ENCODE measurements at regions not wholly inside any gene's neighbourhood (a gene's known extent, or its start where the extent isn't known, plus 50 kb on each side); places are given as distances from the start of the nearest gene placed in this dataset.

- no peak for DNase-seq (ENCODE audit: low read depth)
- TF ChIP-seq CTCF (conservative IDR thresholded peaks at IDR 0.05; ENCODE audit: low read depth, low read length): no peak
- no peak overlapping the region for H3K4me3 ChIP-seq (ENCODE audit: low read depth, low read length)
Measured at GRCh38 chr12:92574911-92575570, 127.7 kb upstream of the PLEKHG7 start.

DNA sequence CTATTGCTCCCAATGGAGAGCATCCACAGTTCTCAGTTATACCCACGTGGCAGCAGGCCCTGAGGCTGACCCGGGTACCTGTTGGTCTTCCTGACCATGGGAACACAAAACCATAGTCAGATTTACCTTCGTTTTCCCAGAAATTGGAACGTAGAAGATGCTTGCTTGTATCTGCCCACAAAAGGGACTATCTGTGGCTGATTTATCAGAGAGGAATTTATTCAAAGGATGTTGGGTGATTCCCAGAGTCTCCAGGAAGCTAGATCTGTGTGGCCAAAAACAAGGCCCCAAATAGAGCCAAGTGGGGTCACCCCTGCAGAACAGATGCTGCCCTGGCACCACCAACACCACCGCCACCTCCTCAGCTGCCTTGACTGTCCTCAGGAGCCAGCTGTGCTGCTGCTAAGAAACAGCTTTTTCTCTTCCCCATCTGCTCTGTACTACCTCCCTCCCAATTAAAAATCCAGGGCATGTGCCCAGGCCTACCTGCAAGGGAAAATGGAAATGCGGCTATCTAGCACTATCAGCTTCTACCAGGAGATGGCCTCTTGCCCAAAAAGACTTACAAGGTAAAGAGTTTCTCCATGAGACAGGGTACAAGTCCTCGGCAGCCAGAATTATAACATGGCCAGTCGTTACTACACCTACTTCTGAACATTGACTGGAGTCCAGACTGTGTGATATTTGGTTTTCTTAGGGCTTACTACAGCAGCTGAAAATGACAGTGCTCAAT is 128.6 kb upstream of the PLEKHG7 start:
- no peak overlapping the region for H3K4me3 ChIP-seq (ENCODE audit: low read depth, low read length)
- DNase-seq (ENCODE audit: low read depth): peak; percentile 67
- TF ChIP-seq CTCF (conservative IDR thresholded peaks at IDR 0.05; ENCODE audit: low read depth, low read length): peak; percentile 69

- DNase-seq (ENCODE audit: low read depth): no peak
- H3K4me3 ChIP-seq (ENCODE audit: low read depth, low read length): no peak overlapping the region
- no peak for TF ChIP-seq CTCF (conservative IDR thresholded peaks at IDR 0.05; ENCODE audit: low read depth, low read length)
Measured at GRCh38 chr12:92573104-92573503, 129.7 kb upstream of the PLEKHG7 start.

- no peak overlapping the region for H3K4me3 ChIP-seq (ENCODE audit: low read depth, low read length)
- no peak for DNase-seq (ENCODE audit: low read depth)
- TF ChIP-seq CTCF (conservative IDR thresholded peaks at IDR 0.05; ENCODE audit: low read depth, low read length): no peak
Measured at GRCh38 chr12:92571844-92572543, 130.8 kb upstream of the PLEKHG7 start.

- no peak for TF ChIP-seq CTCF (conservative IDR thresholded peaks at IDR 0.05; ENCODE audit: low read depth, low read length)
- no peak overlapping the region for H3K4me3 ChIP-seq (ENCODE audit: low read depth, low read length)
- no peak for DNase-seq (ENCODE audit: low read depth)
Measured at GRCh38 chr12:92571169-92571568, 131.6 kb upstream of the PLEKHG7 start.

- peak; percentile 70 for TF ChIP-seq CTCF (conservative IDR thresholded peaks at IDR 0.05; ENCODE audit: low read depth, low read length)
- DNase-seq (ENCODE audit: low read depth): peak; percentile 92
- no peak overlapping the region for H3K4me3 ChIP-seq (ENCODE audit: low read depth, low read length)
Measured at GRCh38 chr12:92570056-92570753, 132.6 kb upstream of the PLEKHG7 start.
